ENCODE measurements at regions not wholly inside any gene's neighbourhood (a gene's known extent, or its start where the extent isn't known, plus 50 kb on each side); places are given as distances from the start of the nearest gene placed in this dataset.

DNA sequence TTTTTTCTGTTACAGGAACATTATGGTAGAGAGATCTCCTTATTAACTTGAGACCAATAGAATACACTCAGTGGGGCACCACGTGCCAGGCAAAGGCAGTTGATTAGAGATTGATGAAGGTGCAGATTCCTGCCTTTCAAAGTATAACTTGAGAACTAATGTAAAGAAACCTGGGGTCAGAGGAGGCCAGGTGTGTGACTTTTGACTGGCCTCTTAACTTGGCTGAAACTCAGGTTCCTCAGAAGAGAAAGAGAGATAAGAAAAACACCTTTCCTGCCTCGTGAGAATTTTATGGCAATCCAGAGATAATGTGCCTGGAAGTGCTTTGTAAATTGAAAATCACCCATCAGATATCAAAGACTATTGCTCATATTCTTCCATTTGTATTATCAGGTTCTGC is 110.7 kb upstream of the GZMB start:
- DNase-seq (ENCODE audit: low spot score): no peak
- TF ChIP-seq, protein P1, sequence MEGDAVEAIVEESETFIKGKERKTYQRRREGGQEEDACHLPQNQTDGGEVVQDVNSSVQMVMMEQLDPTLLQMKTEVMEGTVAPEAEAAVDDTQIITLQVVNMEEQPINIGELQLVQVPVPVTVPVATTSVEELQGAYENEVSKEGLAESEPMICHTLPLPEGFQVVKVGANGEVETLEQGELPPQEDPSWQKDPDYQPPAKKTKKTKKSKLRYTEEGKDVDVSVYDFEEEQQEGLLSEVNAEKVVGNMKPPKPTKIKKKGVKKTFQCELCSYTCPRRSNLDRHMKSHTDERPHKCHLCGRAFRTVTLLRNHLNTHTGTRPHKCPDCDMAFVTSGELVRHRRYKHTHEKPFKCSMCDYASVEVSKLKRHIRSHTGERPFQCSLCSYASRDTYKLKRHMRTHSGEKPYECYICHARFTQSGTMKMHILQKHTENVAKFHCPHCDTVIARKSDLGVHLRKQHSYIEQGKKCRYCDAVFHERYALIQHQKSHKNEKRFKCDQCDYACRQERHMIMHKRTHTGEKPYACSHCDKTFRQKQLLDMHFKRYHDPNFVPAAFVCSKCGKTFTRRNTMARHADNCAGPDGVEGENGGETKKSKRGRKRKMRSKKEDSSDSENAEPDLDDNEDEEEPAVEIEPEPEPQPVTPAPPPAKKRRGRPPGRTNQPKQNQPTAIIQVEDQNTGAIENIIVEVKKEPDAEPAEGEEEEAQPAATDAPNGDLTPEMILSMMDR (IDR thresholded peaks at IDR 0.05; ENCODE audit: borderline replicate concordance, control extremely low read depth, extremely low read depth, insufficient read depth, missing control alignments): no peak
- in situ Hi-C loops (cut with MboI; ENCODE audit: low sequenced_read_pairs, unreplicated experiment): no loop called here

DNA sequence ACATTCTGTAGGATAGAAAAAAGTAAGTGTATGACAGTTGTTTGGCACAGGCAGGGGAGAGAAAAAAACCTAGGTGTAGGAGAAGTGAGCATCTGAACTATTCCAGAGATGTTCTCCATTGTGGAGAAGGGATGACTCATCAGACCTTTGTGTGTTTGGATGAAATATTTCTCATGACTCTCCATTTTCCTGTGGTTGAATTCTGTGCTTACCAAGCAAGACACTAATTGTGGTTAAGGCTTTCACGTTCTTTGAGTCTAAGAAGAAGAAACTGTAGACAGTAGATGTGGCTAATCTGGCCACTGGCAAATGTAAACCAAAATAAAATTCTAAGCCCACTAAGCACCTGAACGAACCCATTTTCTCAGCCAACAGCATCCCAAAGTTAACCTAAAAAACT is 107.9 kb upstream of the GZMB start:
- DNase-seq (ENCODE audit: low spot score): no peak
- TF ChIP-seq, protein P1 (IDR thresholded peaks at IDR 0.05; ENCODE audit: borderline replicate concordance, control extremely low read depth, extremely low read depth, insufficient read depth, missing control alignments): no peak
- in situ Hi-C loops (cut with MboI; ENCODE audit: low sequenced_read_pairs, unreplicated experiment): no loop called here

DNA sequence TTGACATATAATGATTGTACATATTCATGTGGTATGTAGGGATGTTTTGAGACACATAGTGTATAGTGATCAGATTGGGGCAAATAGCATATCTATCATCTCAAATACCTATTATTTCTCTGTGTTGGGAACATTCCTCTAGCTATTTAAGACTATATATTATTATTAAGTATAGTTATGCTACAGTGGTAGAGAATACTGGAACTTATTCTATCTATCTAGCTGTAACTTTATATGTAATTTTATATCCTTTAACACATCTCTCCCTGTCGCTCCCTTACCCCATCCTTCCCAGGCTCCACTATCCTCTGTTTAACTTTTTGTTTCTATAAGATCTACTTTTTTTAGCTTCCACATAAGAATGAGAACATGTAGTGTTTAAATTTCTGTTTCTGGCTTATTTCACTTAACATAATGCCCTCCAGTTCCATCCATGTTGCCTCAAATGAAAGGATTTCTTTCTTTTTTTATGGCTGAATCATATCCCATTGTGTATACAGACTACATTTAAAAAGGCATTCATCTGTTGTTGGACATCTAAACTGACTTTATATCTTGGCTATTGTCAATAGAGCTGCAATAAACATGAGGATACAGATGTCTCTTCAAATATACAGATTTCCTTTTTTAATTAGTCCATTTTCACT is 102.1 kb upstream of the GZMB start:
- TF ChIP-seq, protein P1 (IDR thresholded peaks at IDR 0.05; ENCODE audit: borderline replicate concordance, control extremely low read depth, extremely low read depth, insufficient read depth, missing control alignments): no peak
- DNase-seq (ENCODE audit: low spot score): no peak
- in situ Hi-C loops (cut with MboI; ENCODE audit: low sequenced_read_pairs, unreplicated experiment): no loop called here

DNA sequence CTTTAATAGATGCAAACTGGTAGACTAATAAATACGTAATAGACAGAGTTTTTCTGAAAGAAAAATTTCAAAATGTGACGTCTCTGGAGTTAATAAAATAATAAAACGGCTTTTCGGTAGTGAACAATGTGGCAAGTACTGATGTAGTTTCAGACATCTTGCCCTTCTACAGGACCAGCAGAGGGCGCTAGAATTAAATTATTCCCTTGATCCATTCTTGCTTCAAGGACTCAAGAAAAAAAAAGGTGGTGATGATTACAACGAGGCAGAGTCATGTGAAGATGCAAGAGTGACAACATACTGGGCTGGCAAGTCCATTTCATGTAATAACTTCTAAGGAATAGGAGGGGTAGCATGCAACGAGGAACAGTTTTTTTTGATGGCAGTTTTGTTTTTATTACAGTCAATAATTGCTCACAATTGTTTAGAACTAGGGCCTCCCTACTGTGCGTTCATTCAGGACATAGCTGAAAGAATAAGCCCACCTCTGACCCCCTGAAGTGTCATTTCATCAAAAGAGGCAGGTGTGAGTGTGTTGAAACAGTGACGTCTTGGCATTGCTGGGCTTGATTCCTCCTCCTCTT is 101.0 kb upstream of the GZMB start:
- TF ChIP-seq, protein P1 (IDR thresholded peaks at IDR 0.05; ENCODE audit: borderline replicate concordance, control extremely low read depth, extremely low read depth, insufficient read depth, missing control alignments): peak; percentile 66
- in situ Hi-C loops (cut with MboI; ENCODE audit: low sequenced_read_pairs, unreplicated experiment): no loop called here
- peak; percentile 30 for DNase-seq (ENCODE audit: low spot score)

DNA sequence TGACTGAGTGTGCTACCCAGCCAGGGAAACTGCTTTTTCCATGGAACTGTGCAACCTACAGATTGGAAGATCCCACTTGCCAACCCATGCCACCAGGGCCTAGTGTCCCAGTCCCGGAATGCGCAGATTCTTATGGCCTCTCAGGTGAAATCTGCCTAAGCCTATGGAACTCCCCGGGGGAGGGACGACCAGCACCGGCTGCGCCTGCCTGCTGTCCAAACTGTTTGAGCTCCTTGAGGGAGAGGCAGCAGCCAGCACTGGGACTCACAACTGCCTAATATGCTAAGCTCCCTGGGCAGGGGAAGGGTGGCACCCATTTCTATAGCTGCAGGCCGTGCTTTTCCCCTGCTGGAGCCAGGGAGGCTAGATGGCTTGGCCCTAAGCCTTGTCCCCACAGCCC is 92.5 kb upstream of the GZMB start:
- TF ChIP-seq, protein P1 (IDR thresholded peaks at IDR 0.05; ENCODE audit: borderline replicate concordance, control extremely low read depth, extremely low read depth, insufficient read depth, missing control alignments): no peak
- in situ Hi-C loops (cut with MboI; ENCODE audit: low sequenced_read_pairs, unreplicated experiment): no loop called here

DNA sequence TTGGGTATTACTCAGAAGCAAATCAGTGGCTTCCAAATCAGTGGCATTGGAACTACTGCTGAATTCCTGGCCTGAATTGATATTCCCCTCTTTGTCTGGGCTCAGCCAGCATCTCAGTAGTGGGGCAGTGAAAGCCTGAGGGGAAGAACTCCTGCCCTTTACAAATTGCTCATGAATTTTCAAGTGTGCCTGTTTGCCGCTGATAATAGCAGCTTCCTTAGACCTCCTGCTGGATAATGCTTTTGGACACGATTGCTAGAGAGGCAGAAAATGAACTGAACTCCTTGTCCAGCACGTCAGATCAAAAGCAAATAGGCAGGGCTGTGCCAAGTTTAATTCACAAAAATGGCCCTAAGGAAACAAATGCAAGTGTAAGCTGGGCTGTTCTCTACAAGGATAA is 91.3 kb upstream of the GZMB start:
- in situ Hi-C loops (cut with MboI; ENCODE audit: low sequenced_read_pairs, unreplicated experiment): no loop called here
- DNase-seq (ENCODE audit: low spot score): no peak
- TF ChIP-seq, protein P1 (IDR thresholded peaks at IDR 0.05; ENCODE audit: borderline replicate concordance, control extremely low read depth, extremely low read depth, insufficient read depth, missing control alignments): no peak

More for the DNA sequence above, 92.5 kb upstream of the GZMB start:
- no peak for DNase-seq (ENCODE audit: low spot score)
